CD14-positive monocyte (primary cell): ENCODE measurements at regions not wholly inside any gene's neighbourhood (a gene's known extent, or its start where the extent isn't known, plus 50 kb on each side); places are given as distances from the start of the nearest gene placed in this dataset.
"Not testable (repeated sequence)": the region's sequence is repeated elsewhere in the genome, so short reads cannot be mapped to it uniquely, and the experiment has no call there.

ENCODE experiments used
- DNase-seq, 3 donors: peaks; one replicate each; pipeline ENCODE4 v3.0.0-alpha.2; 2011 to 2022
- H2AFZ ChIP-seq: 2 replicates; pipeline ENCODE4 v1.6.0; 2012; ENCODE audit warnings: mild to moderate bottlenecking, low read depth, low read length, inconsistent platforms; ENCODE audit not compliant: insufficient read depth, poor library complexity, severe bottlenecking
- H3K27ac ChIP-seq, 2 donors: 1 replicate in 1 of 2; 2 replicates in 1 of 2; pipeline ENCODE4 v1.5.1; 2012 to 2013; ENCODE audit warnings: low read length in 2 of 2, control low read depth in 1 of 2, inconsistent platforms in 1 of 2, low read depth in 1 of 2, mild to moderate bottlenecking in 1 of 2
- H3K27me3 ChIP-seq, 2 donors: one replicate each; pipeline versions ENCODE4 v1.6.0 to v1.6.1; 2011 to 2013; ENCODE audit warnings: low read length in 2 of 2; ENCODE audit not compliant: control insufficient read depth in 2 of 2, insufficient read depth in 2 of 2
- H3K36me3 ChIP-seq, 2 donors: replicated peaks in 1 of 2; 1 replicate in 1 of 2; 2 replicates in 1 of 2; pipeline versions ENCODE4 v1.5.1 to v1.6.1; 2012 to 2013; ENCODE audit warnings: low read length in 2 of 2, control low read depth in 1 of 2, inconsistent platforms in 1 of 2, mild to moderate bottlenecking in 1 of 2; ENCODE audit not compliant: insufficient read depth in 2 of 2, control insufficient read depth in 1 of 2
- H3K4me1 ChIP-seq, 2 donors: 1 replicate in 1 of 2; 2 replicates in 1 of 2; pipeline versions ENCODE4 v1.5.1 to v1.6.1; 2012 to 2013; ENCODE audit warnings: low read length in 2 of 2, control low read depth in 1 of 2, inconsistent platforms in 1 of 2, mild to moderate bottlenecking in 1 of 2, moderate library complexity in 1 of 2; ENCODE audit not compliant: insufficient read depth in 2 of 2, control insufficient read depth in 1 of 2
- H3K4me2 ChIP-seq: replicated peaks from 2 replicates; pipeline ENCODE3; 2012; ENCODE audit warnings: low read length, moderate library complexity, mild to moderate bottlenecking; ENCODE audit not compliant: poor library complexity, severe bottlenecking; ENCODE audit errors: extremely low read depth
- H3K4me3 ChIP-seq, 3 experiments: fragments of 200-600 bp in 1 of 3; sonication (generic) in 1 of 3; replicated peaks in 1 of 3; 1 replicate in 2 of 3; 2 replicates in 1 of 3; pipeline ENCODE4 v1.5.1; 2011 to 2013; ENCODE audit warnings: low read length in 3 of 3, mild to moderate bottlenecking in 3 of 3, control low read depth in 2 of 3, low read depth in 2 of 3, inconsistent platforms in 1 of 3, moderate library complexity in 1 of 3
- H3K79me2 ChIP-seq: 2 replicates; pipeline ENCODE4 v1.6.0; 2012; ENCODE audit warnings: mild to moderate bottlenecking, control low read depth, inconsistent platforms, low read length, moderate library complexity; ENCODE audit not compliant: insufficient read depth
- H3K9ac ChIP-seq: 2 replicates; pipeline ENCODE4 v1.6.0; 2017; ENCODE audit warnings: low read length, mild to moderate bottlenecking; ENCODE audit not compliant: insufficient read depth, poor library complexity, severe bottlenecking
- H3K9me3 ChIP-seq, 2 donors: replicated peaks in 1 of 2; 1 replicate in 1 of 2; 2 replicates in 1 of 2; pipeline versions ENCODE4 v1.5.1 to v1.6.1; 2012 to 2013; ENCODE audit warnings: low read length in 2 of 2, control low read depth in 1 of 2; ENCODE audit not compliant: control insufficient read depth in 1 of 2, insufficient read depth in 1 of 2
- H4K20me1 ChIP-seq: 2 replicates; pipeline ENCODE4 v1.6.0; 2012; ENCODE audit warnings: mild to moderate bottlenecking, low read length, control low read depth, moderate library complexity; ENCODE audit not compliant: insufficient read depth
- H3K27ac Mint-ChIP-seq, 7 donors: one replicate each; pipeline ENCODE4 v1.8.0; 2020; ENCODE audit warnings: mild to moderate bottlenecking in 7 of 7, mixed read lengths in 7 of 7, moderate library complexity in 6 of 7, inconsistent platforms in 2 of 7
- H3K27me3 Mint-ChIP-seq, 3 donors: one replicate each; pipeline ENCODE4 v1.8.0; 2021 to 2022; ENCODE audit warnings: low read depth in 3 of 3, mild to moderate bottlenecking in 3 of 3, mixed read lengths in 3 of 3, moderate library complexity in 3 of 3, inconsistent platforms in 1 of 3
- H3K36me3 Mint-ChIP-seq, 2 donors: one replicate each; pipeline ENCODE4 v1.8.0; 2020; ENCODE audit warnings: mixed read lengths in 2 of 2, inconsistent platforms in 1 of 2, mild to moderate bottlenecking in 1 of 2
- H3K4me1 Mint-ChIP-seq: one replicate; pipeline ENCODE4 v1.8.0; 2020; ENCODE audit warnings: mild to moderate bottlenecking, mixed read lengths
- H3K4me3 Mint-ChIP-seq, 2 donors: one replicate each; pipeline ENCODE4 v1.8.0; 2020; ENCODE audit warnings: mild to moderate bottlenecking in 2 of 2, mixed read lengths in 2 of 2, moderate library complexity in 1 of 2
- H3K9me3 Mint-ChIP-seq, 7 donors: one replicate each; pipeline ENCODE4 v1.8.0; 2020 to 2022; ENCODE audit warnings: mixed read lengths in 7 of 7, mild to moderate bottlenecking in 6 of 7, moderate library complexity in 6 of 7, inconsistent platforms in 2 of 7
- CTCF ChIP-seq: fragments of 200-600 bp; IDR thresholded peaks from one replicate; pipeline ENCODE4 v1.8.0; 2022; ENCODE audit warnings: antibody characterized with exemption, mild to moderate bottlenecking
- WGBS: methylation state at CpG from one replicate; pipeline ENCODE4 v1.1.5; 2013; ENCODE audit warnings: missing lambda C conversion rate; ENCODE audit not compliant: insufficient coverage; 5-methylcytosine and 5-hydroxymethylcytosine counted together
- intact Hi-C, 2 donors: fragments of 100-400 bp; cut with micrococcal nuclease; formaldehyde crosslinking; loops; one replicate each; pipeline versions ENCODE4 v1.15.0 to v1.15.1; 2023

- peaks cover 13 to 21% of the 10 kb centered on the region in 2 donors for H3K9me3 ChIP-seq
- no peak for TF ChIP-seq CTCF
- Mint-ChIP-seq H3K4me1 (no peaks in the 10 kb centered on the region), H3K36me3 (no peaks in the 10 kb centered on the region), H3K27ac (no peak overlapping the region), H3K4me3 (no peak overlapping the region), H3K9me3 (peaks cover 0 to 24% (median 13%) of the 10 kb centered on the region in 7 donors), H3K27me3 (peaks cover 0 to 1% (median 0%) of the 10 kb centered on the region in 3 donors)
- intact Hi-C loops, result no loop called here
- H3K36me3 ChIP-seq, result no peaks in the 10 kb centered on the region
- H3K27ac ChIP-seq, result no peak overlapping the region
- no peak overlapping the region for H2AFZ ChIP-seq
- H3K4me3 ChIP-seq, result no peak overlapping the region
- H3K27me3 ChIP-seq, result no peaks in the 10 kb centered on the region
- H3K79me2 ChIP-seq, result no peaks in the 10 kb centered on the region
- DNase-seq, result no peak
- no peak overlapping the region for H3K9ac ChIP-seq
- H4K20me1 ChIP-seq, result no peaks in the 10 kb centered on the region
- H3K4me1 ChIP-seq, result no peaks in the 10 kb centered on the region
- H3K4me2 ChIP-seq, result no peak overlapping the region
- WGBS, result no CpG with 5 or more reads among the region's 1 CpG
These were observed 229.3 kb upstream of the CTNND2 start for GRCh38 chr5:12133520-12133919.

- H3K27me3 Mint-ChIP-seq, DNase-seq, H3K27ac Mint-ChIP-seq, H3K9ac ChIP-seq, H2AFZ ChIP-seq, H3K4me2 ChIP-seq, H3K4me3 ChIP-seq, H3K4me1 ChIP-seq, H3K79me2 ChIP-seq, intact Hi-C loops, H3K36me3 Mint-ChIP-seq, H3K36me3 ChIP-seq, H3K27me3 ChIP-seq, H3K4me3 Mint-ChIP-seq, H3K4me1 Mint-ChIP-seq, H4K20me1 ChIP-seq, H3K27ac ChIP-seq: not testable (repeated sequence)
- H3K9me3 Mint-ChIP-seq, result peaks cover 0 to 33% (median 12%) of the 10 kb centered on the region in 7 donors
- peaks cover 17 to 25% of the 10 kb centered on the region in 2 donors for H3K9me3 ChIP-seq
- no CpG with 5 or more reads among the region's 2 CpGs for WGBS
These were observed 226.8 kb upstream of the CTNND2 start for GRCh38 chr5:12131020-12131419.
